Adrenal gland (tissue), 9 donors: ENCODE measurements at regions not wholly inside any gene's neighbourhood (a gene's known extent, or its start where the extent isn't known, plus 50 kb on each side); places are given as distances from the start of the nearest gene placed in this dataset.
A peak's percentile ranks its signal among the peaks of the same experiment; 100 is the strongest.

Source experiments
- DNase-seq, 7 donors: peaks; one replicate each; pipeline ENCODE4 v3.0.0-alpha.2; 2019 to 2020
- H3K27ac ChIP-seq, 5 donors: fragments of 200-600 bp; sonication (generic) in 4 of 5; 1 replicate in 3 of 5; 2 replicates in 2 of 5; pipeline versions ENCODE4 v1.5.1 to v1.8.0; 2016 to 2020; ENCODE audit warnings: mild to moderate bottlenecking in 1 of 5
- H3K27me3 ChIP-seq: fragments of 200-600 bp; 2 replicates; pipeline ENCODE4 v1.8.0; 2021
- H3K36me3 ChIP-seq, 2 donors: fragments of 200-600 bp; replicated peaks in 1 of 2; 1 replicate in 1 of 2; 2 replicates in 1 of 2; pipeline versions ENCODE4 v1.5.1 to v1.8.0; 2018 to 2022
- H3K4me1 ChIP-seq, 2 donors: fragments of 200-600 bp; replicated peaks in 1 of 2; 1 replicate in 1 of 2; 2 replicates in 1 of 2; pipeline versions ENCODE4 v1.5.1 to v1.8.0; 2018 to 2021
- H3K4me3 ChIP-seq, 4 donors: fragments of 200-600 bp; sonication (generic) in 3 of 4; one replicate each; pipeline ENCODE4 v1.5.1; 2016 to 2018
- H3K9me3 ChIP-seq, 3 donors: fragments of 200-600 bp; sonication (generic) in 1 of 3; replicated peaks in 1 of 3; 1 replicate in 2 of 3; 2 replicates in 1 of 3; pipeline versions ENCODE4 v1.5.1 to v1.8.0; 2016 to 2021
- CTCF ChIP-seq, 6 experiments: fragments of 450-650 bp in 4 of 6; fragments of 200-600 bp in 2 of 6; sonication (generic) in 1 of 6; IDR thresholded peaks; 1 replicate in 5 of 6; 2 replicates in 1 of 6; pipeline versions ENCODE4 v1.5.1 to v1.8.0; 2016 to 2021; ENCODE audit warnings: antibody characterized with exemption in 6 of 6, mild to moderate bottlenecking in 2 of 6, moderate library complexity in 1 of 6
- POLR2A ChIP-seq, 2 donors: fragments of 450-650 bp; IDR thresholded peaks; one replicate each; pipeline ENCODE4 v1.6.1; 2017; ENCODE audit warnings: antibody characterized with exemption in 2 of 2, mild to moderate bottlenecking in 2 of 2, moderate library complexity in 1 of 2
- WGBS, 4 donors: extraction: QIAGEN DNeasy Blood & Tissue Kit in 2 of 4; methylation state at CpG; one replicate each; pipeline versions ENCODE4 v1.1.5 to v1.1.7; 2013 to 2017; 5-methylcytosine and 5-hydroxymethylcytosine counted together
- intact Hi-C, 2 donors: fragments of 100-400 bp; cut with DNase I; formaldehyde crosslinking; loops; one replicate each; pipeline versions ENCODE4 v1.14.1 to v1.15.0; 2022 to 2023
- donor health status: healthy with polysubstance abuse.
- donor health status: Bipolar disorder and iron deficiency.
- donor health status: DM: yes; HTN: yes; CAD: no.
- donor health status: DM: no; HTN: no; CAD: no.
- donor health status: DM: no; HTN: no; CAD: no.

GRCh38 chr18:77339623-77340022, 90.0 kb downstream of the GALR1 start:
- H3K4me1 ChIP-seq = no peaks in the 10 kb centered on the region
- intact Hi-C loops = no loop called here
- TF ChIP-seq CTCF (IDR thresholded peaks at IDR 0.05) = no peak
- TF ChIP-seq POLR2A (IDR thresholded peaks at IDR 0.05) = no peak

GRCh38 chr18:77340815-77341214, 91.2 kb downstream of the GALR1 start:
- intact Hi-C loops = no loop called here
- WGBS, 4 donors = 74 to 85% (median 78%) methylated on average over 4 to 7 of the region's 7 CpGs
- Histone ChIP-seq H3K36me3 (no peaks in the 10 kb centered on the region), H3K27me3 (no peaks in the 10 kb centered on the region), H3K4me3 (no peak overlapping the region), H3K9me3 (no peaks in the 10 kb centered on the region), H3K4me1 (no peaks in the 10 kb centered on the region), H3K27ac (no peak overlapping the region)
- no peak for TF ChIP-seq POLR2A (IDR thresholded peaks at IDR 0.05)
- no peak for TF ChIP-seq CTCF (IDR thresholded peaks at IDR 0.05)
- DNase-seq = no peak

More at GRCh38 chr18:77339623-77340022, 90.0 kb downstream of the GALR1 start:
- H3K9me3 ChIP-seq = no peaks in the 10 kb centered on the region
- no peak overlapping the region for H3K27ac ChIP-seq
- no peaks in the 10 kb centered on the region for H3K27me3 ChIP-seq
- DNase-seq = no peak
- 69 to 81% (median 71%) methylated on average over 5 to 7 of the region's 7 CpGs for WGBS, 4 donors
- no peaks in the 10 kb centered on the region for H3K36me3 ChIP-seq
- no peak overlapping the region for H3K4me3 ChIP-seq

GRCh38 chr18:77341527-77342325, 92.1 kb downstream of the GALR1 start:
- 75 to 88% (median 79%) methylated on average over 13 to 17 of the region's 17 CpGs for whole genome bisulfite sequencing, 4 donors
- Histone ChIP-seq H3K4me1 (no peaks in the 10 kb centered on the region), H3K4me3 (no peak overlapping the region), H3K36me3 (no peaks in the 10 kb centered on the region), H3K9me3 (no peaks in the 10 kb centered on the region), H3K27ac (no peak overlapping the region), H3K27me3 (no peaks in the 10 kb centered on the region)
- peak in 1 of 7 donors; percentile 62 for DNase-seq
- intact Hi-C loops = no loop called here
- no peak for TF ChIP-seq CTCF (IDR thresholded peaks at IDR 0.05)
- TF ChIP-seq POLR2A (IDR thresholded peaks at IDR 0.05) = no peak

GRCh38 chr18:77342736-77343135, 93.1 kb downstream of the GALR1 start:
- 83 to 87% methylated on average over 10 of the region's 10 CpGs; no CpG with 5 or more reads in 2 of the 4 donors for WGBS, 4 donors

More at GRCh38 chr18:77342736-77343135, 93.1 kb downstream of the GALR1 start:
- H3K27ac ChIP-seq = no peak overlapping the region
- no peaks in the 10 kb centered on the region for H3K9me3 ChIP-seq
- TF ChIP-seq CTCF (IDR thresholded peaks at IDR 0.05) = no peak
- TF ChIP-seq POLR2A (IDR thresholded peaks at IDR 0.05) = no peak
- no peaks in the 10 kb centered on the region for H3K4me1 ChIP-seq
- DNase-seq = no peak
- intact Hi-C loops = no loop called here
- H3K36me3 ChIP-seq = no peaks in the 10 kb centered on the region
- no peak overlapping the region for H3K4me3 ChIP-seq
- no peaks in the 10 kb centered on the region for H3K27me3 ChIP-seq
